AG10803 (cell line): ENCODE measurements at regions not wholly inside any gene's neighbourhood (a gene's known extent, or its start where the extent isn't known, plus 50 kb on each side); places are given as distances from the start of the nearest gene placed in this dataset.

Experiments
- DNase-seq: peaks from one replicate; pipeline ENCODE4 v3.0.0; 2010; ENCODE audit warnings: low read depth
- H3K4me3 ChIP-seq: 2 replicates; pipeline ENCODE4 v1.5.1; 2011; ENCODE audit warnings: mild to moderate bottlenecking, low read length, control low read depth
- CTCF ChIP-seq: conservative IDR thresholded peaks from 2 replicates; pipeline ENCODE4 v1.5.1; 2011; ENCODE audit warnings: mild to moderate bottlenecking, low read length, control low read depth, inconsistent platforms

- DNase-seq: peak; percentile 25
- H3K4me3 ChIP-seq: no peak overlapping the region
- no peak for TF ChIP-seq CTCF
Measured at GRCh38 chr5:171647043-171647903, 138.3 kb upstream of the SMIM23 start.

GRCh38 chr5:171647904-171648260, 137.7 kb upstream of the SMIM23 start:
- DNase-seq: no peak
- TF ChIP-seq CTCF: no peak
- no peak overlapping the region for H3K4me3 ChIP-seq

- H3K4me3 ChIP-seq: no peak overlapping the region
- TF ChIP-seq CTCF: no peak
- no peak for DNase-seq
Measured at GRCh38 chr5:171648279-171649074, 137.1 kb upstream of the SMIM23 start.

GRCh38 chr5:171649075-171649401, 136.6 kb upstream of the SMIM23 start:
- no peak for TF ChIP-seq CTCF
- no peak overlapping the region for H3K4me3 ChIP-seq
- no peak for DNase-seq

GRCh38 chr5:171650597-171650996, 135.0 kb upstream of the SMIM23 start:
- DNase-seq: no peak
- TF ChIP-seq CTCF: no peak
- H3K4me3 ChIP-seq: no peak overlapping the region

GRCh38 chr5:171651102-171651501, 134.5 kb upstream of the SMIM23 start:
- TF ChIP-seq CTCF: no peak
- H3K4me3 ChIP-seq: no peak overlapping the region
- no peak for DNase-seq

- no peak overlapping the region for H3K4me3 ChIP-seq
- DNase-seq: no peak
- no peak for TF ChIP-seq CTCF
Measured at GRCh38 chr5:171654881-171655280, 130.7 kb upstream of the SMIM23 start.
